ENCODE measurements at regions not wholly inside any gene's neighbourhood (a gene's known extent, or its start where the extent isn't known, plus 50 kb on each side); places are given as distances from the start of the nearest gene placed in this dataset.
"Not testable (repeated sequence)": the region's sequence is repeated elsewhere in the genome, so short reads cannot be mapped to it uniquely, and the experiment has no call there.

GRCh38 chr3:21017115-21017852 lies 733.7 kb downstream of the ZNF385D start:
- DNase-seq = no peak

- no peak for DNase-seq
These were observed 737.4 kb downstream of the ZNF385D start for GRCh38 chr3:21013566-21013965.

GRCh38 chr3:20999661-21000060 lies 751.3 kb downstream of the ZNF385D start:
- no peak for DNase-seq

GRCh38 chr3:20997183-20997582 lies 753.8 kb downstream of the ZNF385D start:
- DNase-seq = no peak

GRCh38 chr3:20990896-20991295 lies 760.1 kb downstream of the ZNF385D start:
- no peak for DNase-seq

GRCh38 chr3:20989653-20990052 lies 761.4 kb downstream of the ZNF385D start:
- DNase-seq = not testable (repeated sequence)

GRCh38 chr3:20984594-20985205 lies 766.3 kb downstream of the ZNF385D start:
- DNase-seq = no peak

- DNase-seq = no peak
These were observed 775.8 kb downstream of the ZNF385D start for GRCh38 chr3:20975188-20975651.

- no peak for DNase-seq
These were observed 776.6 kb downstream of the ZNF385D start for GRCh38 chr3:20974396-20974795.

- DNase-seq = not testable (repeated sequence)
These were observed 780.2 kb downstream of the ZNF385D start for GRCh38 chr3:20970807-20971206.

- not testable (repeated sequence) for DNase-seq
These were observed 781.5 kb upstream of the SGO1 start for GRCh38 chr3:20967485-20967884.

GRCh38 chr3:20958161-20958560 lies 772.2 kb upstream of the SGO1 start:
- DNase-seq = no peak

GRCh38 chr3:20945892-20946291 lies 759.9 kb upstream of the SGO1 start:
- DNase-seq = no peak

GRCh38 chr3:20935791-20936190 lies 749.8 kb upstream of the SGO1 start:
- DNase-seq = no peak

- DNase-seq = no peak
These were observed 745.8 kb upstream of the SGO1 start for GRCh38 chr3:20931834-20932233.

- DNase-seq = no peak
These were observed 744.0 kb upstream of the SGO1 start for GRCh38 chr3:20930034-20930433.

GRCh38 chr3:20924646-20925385 lies 738.8 kb upstream of the SGO1 start:
- DNase-seq = no peak

- DNase-seq = not testable (repeated sequence)
These were observed 735.1 kb upstream of the SGO1 start for GRCh38 chr3:20921112-20921511.

- DNase-seq = no peak
These were observed 731.1 kb upstream of the SGO1 start for GRCh38 chr3:20916951-20917606.

- no peak for DNase-seq
These were observed 728.3 kb upstream of the SGO1 start for GRCh38 chr3:20914310-20914709.

- no peak for DNase-seq
These were observed 726.4 kb upstream of the SGO1 start for GRCh38 chr3:20912406-20912805.

GRCh38 chr3:20909511-20909910 lies 723.5 kb upstream of the SGO1 start:
- DNase-seq = no peak

- DNase-seq = no peak
These were observed 719.3 kb upstream of the SGO1 start for GRCh38 chr3:20905210-20905805.

All from DMS153 (cell line).